GM04503 (cell line): ENCODE measurements at regions not wholly inside any gene's neighbourhood (a gene's known extent, or its start where the extent isn't known, plus 50 kb on each side); places are given as distances from the start of the nearest gene placed in this dataset.

ENCODE experiments used
- DNase-seq: peaks from one replicate; pipeline ENCODE4 v3.0.0-alpha.2; 2012; ENCODE audit warnings: low read depth

- DNase-seq, result no peak
These were observed 283.2 kb downstream of the RPRM start for GRCh38 chr2:153195342-153195741.

DNA sequence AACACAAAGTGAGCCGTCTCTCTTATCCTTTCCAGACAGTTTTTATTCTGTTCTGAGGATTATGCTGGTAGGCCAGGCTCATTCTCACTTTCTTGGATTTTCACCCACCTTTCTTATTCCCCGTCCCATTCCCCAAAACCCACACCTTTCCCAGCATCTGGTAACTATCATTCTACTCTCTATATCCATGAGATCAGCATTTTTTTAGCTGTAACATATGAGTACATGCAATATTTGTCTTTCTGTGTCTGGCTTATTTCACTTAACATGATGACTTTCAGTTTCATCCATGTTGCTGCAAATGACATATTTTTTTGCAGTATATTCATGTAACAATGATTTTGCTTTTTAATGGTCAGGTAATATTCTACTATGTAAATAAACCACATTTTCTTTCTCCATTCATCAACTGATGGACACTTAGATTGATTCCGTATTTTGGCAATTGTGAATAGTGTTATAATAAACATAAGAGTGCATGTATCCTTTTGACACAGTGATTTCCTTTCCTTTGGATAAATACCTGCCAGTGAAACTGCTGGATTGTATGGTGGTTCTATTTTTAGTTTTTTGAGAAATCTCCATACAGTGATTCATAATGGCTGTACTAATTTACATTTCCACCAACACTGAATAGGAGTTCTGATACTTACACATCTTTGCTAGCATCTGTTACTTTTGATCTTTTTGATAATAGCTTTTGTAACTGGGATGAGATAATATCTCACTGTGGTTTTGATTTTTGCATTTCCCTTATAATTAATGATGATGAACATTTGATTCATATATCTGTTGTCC, 289.3 kb downstream of the RPRM start:
- no peak for DNase-seq

GRCh38 chr2:153179808-153180207, 298.8 kb downstream of the RPRM start:
- DNase-seq, result no peak

GRCh38 chr2:153169609-153170008, 309.0 kb downstream of the RPRM start:
- no peak for DNase-seq

DNA sequence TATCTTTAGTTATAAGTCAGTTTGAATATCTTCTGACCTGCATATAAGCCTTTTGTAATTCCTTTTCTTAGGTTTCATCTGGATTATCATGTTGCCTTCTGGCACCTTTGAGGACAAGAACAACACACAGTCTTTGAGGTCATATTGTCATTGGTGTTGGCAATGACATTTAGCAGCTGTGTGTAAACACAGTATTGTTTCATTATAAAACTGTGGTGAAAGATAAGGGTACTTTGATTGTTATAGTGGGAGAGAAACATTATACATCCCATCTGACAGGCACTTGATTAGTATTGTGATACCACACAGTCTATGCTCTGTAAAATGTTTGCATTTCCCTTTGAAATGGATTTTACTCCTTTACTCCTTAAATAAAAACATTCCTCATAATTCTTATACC, 313.5 kb downstream of the RPRM start:
- DNase-seq, result no peak

- no peak for DNase-seq
These were observed 315.5 kb downstream of the RPRM start for GRCh38 chr2:153163055-153163454.

- no peak for DNase-seq
These were observed 321.8 kb downstream of the RPRM start for GRCh38 chr2:153156743-153157142.

DNA sequence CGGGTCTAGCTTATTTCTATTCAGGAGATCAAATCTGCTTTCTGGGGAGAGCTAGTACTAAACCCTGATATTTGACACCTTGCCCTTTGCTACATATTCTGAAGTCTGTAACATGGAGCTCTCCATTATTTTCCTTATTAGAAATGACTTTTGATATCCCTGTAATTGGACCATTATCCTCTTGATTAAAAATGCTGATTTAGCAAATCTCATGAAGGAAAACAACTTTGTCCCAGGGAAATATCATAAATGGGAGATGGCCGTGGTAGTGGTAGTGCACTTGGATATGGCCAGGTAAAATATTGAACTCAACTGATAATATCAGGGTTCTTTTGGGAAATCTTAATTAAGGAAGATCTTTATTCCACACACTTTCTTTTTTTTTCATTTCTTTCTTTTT, 326.5 kb downstream of the RPRM start:
- no peak for DNase-seq

DNA sequence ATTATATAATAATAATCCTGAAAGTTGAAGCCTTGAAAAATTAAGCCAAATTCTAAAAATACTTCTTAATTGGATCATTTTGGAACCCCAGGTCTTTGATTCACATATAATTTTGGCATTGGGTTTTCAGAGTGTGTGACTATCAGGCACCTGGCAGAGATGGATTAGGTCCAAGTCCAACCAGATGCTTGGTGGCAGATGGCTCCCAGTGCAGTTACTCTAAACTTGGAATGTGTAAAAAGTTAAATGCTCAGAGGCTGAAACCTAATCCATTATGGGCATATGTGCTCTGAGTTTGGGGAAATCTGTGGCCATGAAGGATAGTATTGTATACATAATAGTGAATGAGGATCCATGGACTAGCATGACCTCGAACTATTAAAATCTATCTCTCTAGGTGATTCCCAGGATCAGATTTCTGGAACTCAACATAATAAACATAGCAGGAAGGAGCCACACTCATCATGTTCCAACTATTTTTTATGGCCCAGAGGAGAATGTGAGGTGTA, 333.0 kb downstream of the RPRM start:
- DNase-seq, result no peak

GRCh38 chr2:153143540-153143939, 335.0 kb downstream of the RPRM start:
- DNase-seq, result no peak

GRCh38 chr2:153140498-153140897, 338.1 kb downstream of the RPRM start:
- DNase-seq, result no peak

GRCh38 chr2:153138651-153139375, 339.7 kb downstream of the RPRM start:
- no peak for DNase-seq

DNA sequence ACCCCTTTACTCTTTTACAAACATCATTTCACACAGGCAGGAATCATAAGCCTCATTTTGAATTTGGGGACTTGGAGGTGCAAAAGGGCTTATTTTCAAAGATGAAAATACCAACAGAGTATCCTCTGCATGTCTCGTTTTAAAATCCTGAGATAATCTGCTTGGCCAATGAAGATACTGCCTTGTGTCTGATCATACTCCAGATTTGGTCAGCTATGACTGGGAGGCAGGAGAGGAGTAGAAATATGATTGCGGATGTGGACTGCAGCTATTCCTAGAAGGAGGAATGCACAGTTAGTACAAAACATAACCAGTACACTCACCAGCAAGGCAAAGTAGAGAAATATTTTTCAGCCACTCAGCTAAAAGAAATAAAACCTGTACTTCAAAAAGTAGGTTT, 342.3 kb downstream of the RPRM start:
- no peak for DNase-seq

GRCh38 chr2:153134725-153135124, 343.8 kb downstream of the RPRM start:
- no peak for DNase-seq

DNA sequence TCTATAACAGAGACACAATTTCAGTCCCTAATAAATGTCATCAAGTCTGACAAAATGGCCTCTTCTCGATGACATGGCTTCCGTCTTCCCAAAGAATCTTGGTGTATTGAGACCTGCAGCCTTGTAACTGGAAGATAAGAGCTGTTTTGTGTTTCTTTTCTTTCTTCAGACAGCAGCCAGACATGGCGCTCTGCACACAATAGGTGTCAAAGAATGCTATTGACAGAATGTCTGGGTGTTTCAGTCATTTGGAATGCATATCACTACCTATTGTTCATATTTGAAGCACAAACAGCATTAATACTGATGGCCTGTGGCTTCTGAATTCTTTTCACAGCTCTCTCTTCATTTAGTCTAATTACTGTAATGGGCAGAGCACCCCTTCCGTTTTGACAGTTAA, 344.8 kb downstream of the RPRM start:
- DNase-seq, result no peak

GRCh38 chr2:153132418-153132817, 346.1 kb downstream of the RPRM start:
- no peak for DNase-seq

DNA sequence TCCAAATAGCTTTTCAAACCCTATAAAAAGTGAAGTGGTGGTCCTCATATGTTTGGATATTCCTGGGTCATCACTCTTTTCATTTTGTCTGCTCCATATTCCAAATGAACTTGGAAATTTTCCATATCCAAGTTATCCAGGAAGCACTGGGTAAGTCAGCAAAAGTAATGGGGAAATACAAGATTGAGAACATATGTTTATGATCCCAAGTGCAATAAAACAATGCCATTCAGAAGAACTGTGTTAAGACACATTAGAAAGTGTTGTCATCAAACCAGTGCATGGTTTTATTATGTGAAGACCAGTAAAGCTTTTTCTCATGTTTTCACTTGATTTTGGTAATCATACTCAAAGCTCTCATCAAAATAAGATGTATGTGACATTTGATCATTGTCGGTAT, 363.4 kb downstream of the RPRM start:
- DNase-seq, result no peak

DNA sequence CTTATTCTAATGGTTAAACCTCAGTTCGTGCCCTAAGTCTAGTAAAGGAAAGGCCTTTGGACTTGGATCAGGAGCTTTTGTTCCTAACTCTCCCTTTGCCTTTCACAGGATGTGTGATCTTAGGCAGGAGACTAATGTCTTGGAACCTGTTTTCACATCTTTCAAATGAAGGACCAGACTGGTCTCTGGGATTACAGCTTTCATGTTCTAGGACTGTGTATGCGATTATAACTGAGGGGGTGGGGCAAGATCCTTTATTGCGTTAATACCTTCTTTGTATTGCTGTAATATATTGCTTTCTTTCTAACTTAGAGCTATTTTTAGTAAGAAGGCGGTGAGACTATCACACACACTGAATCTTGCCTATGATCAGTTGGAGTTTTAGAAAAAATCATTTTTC, 368.1 kb downstream of the RPRM start:
- no peak for DNase-seq

DNA sequence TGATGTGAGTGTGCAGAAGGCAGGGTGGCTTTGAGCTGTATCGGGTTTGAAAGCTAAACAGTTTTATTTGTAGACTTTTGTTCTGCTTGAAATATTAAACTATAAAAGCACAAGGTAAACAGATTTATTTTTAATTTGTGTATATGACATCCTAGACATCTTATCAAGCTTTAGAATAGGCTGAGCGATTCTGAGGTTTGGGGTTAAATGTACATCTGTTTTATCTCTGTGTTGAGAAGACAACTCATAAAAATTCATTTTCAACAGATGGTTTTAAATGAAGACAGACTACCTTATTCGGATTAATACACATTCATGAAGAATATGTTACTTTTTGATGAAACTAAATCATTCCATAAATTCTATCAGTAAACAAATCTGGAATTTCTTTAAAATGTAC, 368.8 kb downstream of the RPRM start:
- no peak for DNase-seq

- no peak for DNase-seq
These were observed 371.6 kb downstream of the RPRM start for GRCh38 chr2:153106802-153107477.

GRCh38 chr2:153105829-153106578, 372.6 kb downstream of the RPRM start:
- DNase-seq, result no peak

DNA sequence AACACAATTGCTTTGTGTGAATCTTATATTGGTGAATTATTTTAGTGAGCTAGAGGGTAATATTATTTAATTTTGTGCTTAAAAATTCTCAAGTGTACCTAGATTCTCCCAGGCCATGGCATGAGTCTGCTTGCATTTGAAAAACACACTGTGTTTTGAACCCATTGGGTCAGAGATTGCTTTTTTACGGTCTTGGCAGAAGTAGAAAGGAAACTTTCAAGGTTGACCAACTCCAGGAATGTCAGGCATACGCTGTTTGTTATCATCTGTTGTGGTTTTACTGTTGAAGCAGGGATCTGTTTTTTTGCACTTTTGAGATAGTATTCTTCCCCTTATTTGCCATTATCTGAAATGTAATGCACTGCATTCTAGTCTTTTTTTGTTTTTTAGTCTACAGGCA, 377.4 kb downstream of the RPRM start:
- no peak for DNase-seq
